ENCODE measurements at regions not wholly inside any gene's neighbourhood (a gene's known extent, or its start where the extent isn't known, plus 50 kb on each side); places are given as distances from the start of the nearest gene placed in this dataset.

GRCh38 chr9:135304886-135305285 is 174.7 kb upstream of the PPP1R26 start:
- Histone ChIP-seq H3K27ac (ENCODE audit: control insufficient read depth, insufficient read depth, low read length) (no peak overlapping the region), H3K9me3 (ENCODE audit: control insufficient read depth, low read depth, low read length) (no peaks in the 10 kb centered on the region), H3K27me3 (ENCODE audit: control insufficient read depth, extremely low read depth, insufficient read depth, low read length) (peaks cover 20% of the 10 kb centered on the region)

GRCh38 chr9:135305546-135306180 is 173.9 kb upstream of the PPP1R26 start:
- no peaks in the 10 kb centered on the region for H3K9me1 ChIP-seq (ENCODE audit: control insufficient read depth, extremely low read depth, insufficient read depth, low read length)
- H3K9me3 ChIP-seq (ENCODE audit: control insufficient read depth, low read depth, low read length), result no peaks in the 10 kb centered on the region
- no peak for FAIRE-seq
- H3K9ac ChIP-seq (ENCODE audit: control insufficient read depth, extremely low read depth, insufficient read depth, low read length), result no peak overlapping the region
- H3K27ac ChIP-seq (ENCODE audit: control insufficient read depth, insufficient read depth, low read length), result no peak overlapping the region
- no peaks in the 10 kb centered on the region for H3K79me2 ChIP-seq (ENCODE audit: control insufficient read depth, insufficient read depth, low read length)
- no peaks in the 10 kb centered on the region for H4K20me1 ChIP-seq (ENCODE audit: control insufficient read depth, extremely low read depth, insufficient read depth, low read length)
- peaks cover 13% of the 10 kb centered on the region for H3K27me3 ChIP-seq (ENCODE audit: control insufficient read depth, extremely low read depth, insufficient read depth, low read length)
- no peak for DNase-seq (ENCODE audit: low read depth, low spot score)
- TF ChIP-seq CTCF (optimal IDR thresholded peaks at IDR 0.05 in 1 of 3, IDR thresholded peaks at IDR 0.05 in 1 of 3, conservative IDR thresholded peaks at IDR 0.05 in 1 of 3; ENCODE audit: extremely low read depth in 1 of 3, insufficient read depth in 2 of 3, low read length in 3 of 3) (no peak), EZH2 (IDR thresholded peaks at IDR 0.05; ENCODE audit: low read length) (no peak)
- no peaks in the 10 kb centered on the region for H3K4me1 ChIP-seq (ENCODE audit: control insufficient read depth, extremely low read depth, insufficient read depth, low read length)
- no peak overlapping the region for H2AFZ ChIP-seq (ENCODE audit: control insufficient read depth, low read length)
- no peak overlapping the region for H3K4me3 ChIP-seq (ENCODE audit: control insufficient read depth in 2 of 3, extremely low read depth in 1 of 3, insufficient read depth in 2 of 3, low read depth in 1 of 3, low read length in 3 of 3)
- H3K4me2 ChIP-seq (ENCODE audit: control insufficient read depth, extremely low read depth, insufficient read depth, low read depth, low read length), result no peak overlapping the region
- H3K36me3 ChIP-seq (ENCODE audit: control insufficient read depth in 2 of 2, extremely low read depth in 1 of 2, insufficient read depth in 2 of 2, low read length in 2 of 2), result no peaks in the 10 kb centered on the region
- dilution Hi-C loops (cut with MboI; ENCODE audit: extremely low pct_ligation_motif_present, low sequenced_read_pairs), result no loop called here

More at GRCh38 chr9:135304886-135305285, 174.7 kb upstream of the PPP1R26 start:
- dilution Hi-C loops (cut with MboI; ENCODE audit: extremely low pct_ligation_motif_present, low sequenced_read_pairs), result no loop called here
- H2AFZ ChIP-seq (ENCODE audit: control insufficient read depth, low read length), result no peak overlapping the region
- no peak overlapping the region for H3K4me3 ChIP-seq (ENCODE audit: control insufficient read depth in 2 of 3, extremely low read depth in 1 of 3, insufficient read depth in 2 of 3, low read depth in 1 of 3, low read length in 3 of 3)
- no peaks in the 10 kb centered on the region for H3K9me1 ChIP-seq (ENCODE audit: control insufficient read depth, extremely low read depth, insufficient read depth, low read length)
- no peaks in the 10 kb centered on the region for H3K36me3 ChIP-seq (ENCODE audit: control insufficient read depth in 2 of 2, extremely low read depth in 1 of 2, insufficient read depth in 2 of 2, low read length in 2 of 2)
- no peaks in the 10 kb centered on the region for H3K4me1 ChIP-seq (ENCODE audit: control insufficient read depth, extremely low read depth, insufficient read depth, low read length)
- no peak for TF ChIP-seq CTCF (optimal IDR thresholded peaks at IDR 0.05 in 1 of 3, IDR thresholded peaks at IDR 0.05 in 1 of 3, conservative IDR thresholded peaks at IDR 0.05 in 1 of 3; ENCODE audit: extremely low read depth in 1 of 3, insufficient read depth in 2 of 3, low read length in 3 of 3)
- no peak overlapping the region for H3K4me2 ChIP-seq (ENCODE audit: control insufficient read depth, extremely low read depth, insufficient read depth, low read depth, low read length)
- FAIRE-seq, result no peak
- H4K20me1 ChIP-seq (ENCODE audit: control insufficient read depth, extremely low read depth, insufficient read depth, low read length), result no peaks in the 10 kb centered on the region
- no peaks in the 10 kb centered on the region for H3K79me2 ChIP-seq (ENCODE audit: control insufficient read depth, insufficient read depth, low read length)
- DNase-seq (ENCODE audit: low read depth, low spot score), result no peak
- H3K9ac ChIP-seq (ENCODE audit: control insufficient read depth, extremely low read depth, insufficient read depth, low read length), result no peak overlapping the region

Data from keratinocyte (primary cell).